NCI-H1694 treated with DMSO at 0.1 percent for 48 hours (cell line): ENCODE measurements at regions not wholly inside any gene's neighbourhood (a gene's known extent, or its start where the extent isn't known, plus 50 kb on each side); places are given as distances from the start of the nearest gene placed in this dataset.
A peak's percentile ranks its signal among the peaks of the same experiment; 100 is the strongest.

Source experiments
- DNase-seq: peaks from one replicate; lab custom pipeline; 2025; lab: John Stamatoyannopoulos, UW

GRCh38 chr10:91335147-91335546, 75.0 kb upstream of the HECTD2 start:
- no peak for DNase-seq

- no peak for DNase-seq
Measured at GRCh38 chr10:91339729-91340128, 70.4 kb upstream of the HECTD2 start.

GRCh38 chr10:91340613-91341362, 69.4 kb upstream of the HECTD2 start:
- peak; percentile 10 for DNase-seq

- no peak for DNase-seq
Measured at GRCh38 chr10:91341686-91342085, 68.5 kb upstream of the HECTD2 start.

GRCh38 chr10:91343010-91343409, 67.1 kb upstream of the HECTD2 start:
- DNase-seq = no peak

- no peak for DNase-seq
Measured at GRCh38 chr10:91344117-91344856, 65.9 kb upstream of the HECTD2 start.

- no peak for DNase-seq
Measured at GRCh38 chr10:91345716-91346115, 64.4 kb upstream of the HECTD2 start.

GRCh38 chr10:91347529-91347928, 62.6 kb upstream of the HECTD2 start:
- DNase-seq = no peak

GRCh38 chr10:91349381-91349780, 60.8 kb upstream of the HECTD2 start:
- DNase-seq = no peak

GRCh38 chr10:91350651-91351081, 59.5 kb upstream of the HECTD2 start:
- DNase-seq = no peak

- no peak for DNase-seq
Measured at GRCh38 chr10:91352760-91353159, 57.4 kb upstream of the HECTD2 start.

GRCh38 chr10:91354166-91355075, 55.7 kb upstream of the HECTD2 start:
- DNase-seq = no peak

- DNase-seq = no peak
Measured at GRCh38 chr10:91355998-91356397, 54.1 kb upstream of the HECTD2 start.

- DNase-seq = no peak
Measured at GRCh38 chr10:91357497-91357896, 52.6 kb upstream of the HECTD2 start.
